Tibial nerve (tissue), 4 donors: ENCODE measurements at regions not wholly inside any gene's neighbourhood (a gene's known extent, or its start where the extent isn't known, plus 50 kb on each side); places are given as distances from the start of the nearest gene placed in this dataset.

Experiments
- DNase-seq, 2 donors: peaks; one replicate each; pipeline ENCODE4 v3.0.0-alpha.2; 2019; ENCODE audit warnings: low spot score in 2 of 2
- H3K27ac ChIP-seq, 4 donors: fragments of 200-600 bp; sonication (generic) in 3 of 4; one replicate each; pipeline ENCODE4 v1.5.1; 2017 to 2019; ENCODE audit warnings: mild to moderate bottlenecking in 1 of 4
- H3K27me3 ChIP-seq, 2 donors: fragments of 200-600 bp; sonication (generic) in 1 of 2; one replicate each; pipeline versions ENCODE4 v1.5.1 to v1.6.0; 2017 to 2019
- H3K36me3 ChIP-seq, 3 donors: fragments of 200-600 bp; sonication (generic); one replicate each; pipeline ENCODE4 v1.5.1; 2018 to 2019
- H3K4me1 ChIP-seq, 4 donors: fragments of 200-600 bp; sonication (generic) in 3 of 4; one replicate each; pipeline ENCODE4 v1.5.1; 2017 to 2019
- H3K4me3 ChIP-seq, 4 donors: fragments of 200-600 bp; sonication (generic) in 3 of 4; one replicate each; pipeline ENCODE4 v1.5.1; 2017 to 2019; ENCODE audit warnings: mild to moderate bottlenecking in 1 of 4, moderate library complexity in 1 of 4
- H3K9me3 ChIP-seq, 4 donors: fragments of 200-600 bp; sonication (generic) in 3 of 4; one replicate each; pipeline ENCODE4 v1.5.1; 2017 to 2019
- CTCF ChIP-seq, 5 experiments: fragments of 200-600 bp in 3 of 5; fragments of 450-650 bp in 2 of 5; sonication (generic) in 3 of 5; IDR thresholded peaks; one replicate each; pipeline ENCODE4 v1.5.1; 2016 to 2019; ENCODE audit warnings: antibody characterized with exemption in 5 of 5, mild to moderate bottlenecking in 3 of 5, moderate library complexity in 2 of 5
- EP300 ChIP-seq, 2 donors: sonication (generic); formaldehyde crosslinking; IDR thresholded peaks; one replicate each; pipeline ENCODE4 v1.6.1; 2017; ENCODE audit warnings: antibody characterized with exemption in 2 of 2, mild to moderate bottlenecking in 1 of 2
- POLR2A ChIP-seq, 2 donors: fragments of 450-650 bp; IDR thresholded peaks; one replicate each; pipeline ENCODE4 v1.6.1; 2017; ENCODE audit warnings: antibody characterized with exemption in 2 of 2, mild to moderate bottlenecking in 2 of 2, moderate library complexity in 2 of 2
- WGBS, 2 donors: methylation state at CpG; one replicate each; pipeline ENCODE4 v1.1.5; 2018; 5-methylcytosine and 5-hydroxymethylcytosine counted together

- Histone ChIP-seq H3K9me3 (no peaks in the 10 kb centered on the region), H3K4me1 (no peaks in the 10 kb centered on the region), H3K36me3 (no peaks in the 10 kb centered on the region), H3K27me3 (no peaks in the 10 kb centered on the region), H3K4me3 (no peak overlapping the region), H3K27ac (no peak overlapping the region)
- WGBS, 2 donors = 59 to 87% methylated on average over 2 of the region's 2 CpGs
- TF ChIP-seq POLR2A (IDR thresholded peaks at IDR 0.05) = no peak
- TF ChIP-seq EP300 (IDR thresholded peaks at IDR 0.05) = no peak
- TF ChIP-seq CTCF (IDR thresholded peaks at IDR 0.05) = no peak
- DNase-seq = no peak
Observed at GRCh38 chrX:16282209-16282608, 114.9 kb downstream of the MAGEB17 start.

- Histone ChIP-seq H3K27me3 (no peaks in the 10 kb centered on the region), H3K9me3 (no peaks in the 10 kb centered on the region), H3K36me3 (no peaks in the 10 kb centered on the region), H3K4me1 (no peaks in the 10 kb centered on the region), H3K4me3 (no peak overlapping the region), H3K27ac (no peak overlapping the region)
- DNase-seq = no peak
- TF ChIP-seq CTCF (IDR thresholded peaks at IDR 0.05) = no peak
- TF ChIP-seq EP300 (IDR thresholded peaks at IDR 0.05) = no peak
- no peak for TF ChIP-seq POLR2A (IDR thresholded peaks at IDR 0.05)
Observed at GRCh38 chrX:16284842-16285241, 117.6 kb downstream of the MAGEB17 start.

- DNase-seq = no peak
- Histone ChIP-seq H3K9me3 (no peaks in the 10 kb centered on the region), H3K4me3 (no peak overlapping the region), H3K4me1 (no peaks in the 10 kb centered on the region), H3K27ac (no peak overlapping the region), H3K36me3 (no peaks in the 10 kb centered on the region), H3K27me3 (no peaks in the 10 kb centered on the region)
- WGBS, 2 donors = 85 to 94% methylated on average over 1 of the region's 1 CpG
- TF ChIP-seq EP300 (IDR thresholded peaks at IDR 0.05) (no peak), POLR2A (IDR thresholded peaks at IDR 0.05) (no peak), CTCF (IDR thresholded peaks at IDR 0.05) (no peak)
Observed at GRCh38 chrX:16290997-16291396, 123.7 kb downstream of the MAGEB17 start.

- H3K4me1 ChIP-seq = no peaks in the 10 kb centered on the region
- no peak for TF ChIP-seq CTCF (IDR thresholded peaks at IDR 0.05)
- no peak for TF ChIP-seq EP300 (IDR thresholded peaks at IDR 0.05)
- no peak for TF ChIP-seq POLR2A (IDR thresholded peaks at IDR 0.05)
- no peak overlapping the region for H3K27ac ChIP-seq
- H3K27me3 ChIP-seq = no peaks in the 10 kb centered on the region
- DNase-seq = no peak
- 81 to 100% methylated on average over 1 to 2 of the region's 2 CpGs for WGBS, 2 donors
- H3K9me3 ChIP-seq = no peaks in the 10 kb centered on the region
- H3K36me3 ChIP-seq = no peaks in the 10 kb centered on the region
- no peak overlapping the region for H3K4me3 ChIP-seq
Observed at GRCh38 chrX:16300831-16301230, 133.6 kb downstream of the MAGEB17 start.

- Histone ChIP-seq H3K4me1 (no peaks in the 10 kb centered on the region), H3K27me3 (peaks cover 0 to 4% of the 10 kb centered on the region in 2 donors), H3K9me3 (no peaks in the 10 kb centered on the region), H3K36me3 (no peaks in the 10 kb centered on the region), H3K4me3 (no peak overlapping the region), H3K27ac (no peak overlapping the region)
- no peak for DNase-seq
- WGBS, 2 donors = 50 to 61% methylated on average over 5 of the region's 5 CpGs
- TF ChIP-seq POLR2A (IDR thresholded peaks at IDR 0.05) = no peak
- no peak for TF ChIP-seq EP300 (IDR thresholded peaks at IDR 0.05)
- TF ChIP-seq CTCF (IDR thresholded peaks at IDR 0.05) = no peak
Observed at GRCh38 chrX:16304751-16305150, 137.5 kb downstream of the MAGEB17 start.
